ENCODE measurements at regions not wholly inside any gene's neighbourhood (a gene's known extent, or its start where the extent isn't known, plus 50 kb on each side); places are given as distances from the start of the nearest gene placed in this dataset.

GRCh38 chr20:51888291-51888690 is 86.0 kb upstream of the SALL4 start:
- in situ Hi-C loops (cut with HindIII; ENCODE audit: low sequenced_read_pairs) = no loop called here

DNA sequence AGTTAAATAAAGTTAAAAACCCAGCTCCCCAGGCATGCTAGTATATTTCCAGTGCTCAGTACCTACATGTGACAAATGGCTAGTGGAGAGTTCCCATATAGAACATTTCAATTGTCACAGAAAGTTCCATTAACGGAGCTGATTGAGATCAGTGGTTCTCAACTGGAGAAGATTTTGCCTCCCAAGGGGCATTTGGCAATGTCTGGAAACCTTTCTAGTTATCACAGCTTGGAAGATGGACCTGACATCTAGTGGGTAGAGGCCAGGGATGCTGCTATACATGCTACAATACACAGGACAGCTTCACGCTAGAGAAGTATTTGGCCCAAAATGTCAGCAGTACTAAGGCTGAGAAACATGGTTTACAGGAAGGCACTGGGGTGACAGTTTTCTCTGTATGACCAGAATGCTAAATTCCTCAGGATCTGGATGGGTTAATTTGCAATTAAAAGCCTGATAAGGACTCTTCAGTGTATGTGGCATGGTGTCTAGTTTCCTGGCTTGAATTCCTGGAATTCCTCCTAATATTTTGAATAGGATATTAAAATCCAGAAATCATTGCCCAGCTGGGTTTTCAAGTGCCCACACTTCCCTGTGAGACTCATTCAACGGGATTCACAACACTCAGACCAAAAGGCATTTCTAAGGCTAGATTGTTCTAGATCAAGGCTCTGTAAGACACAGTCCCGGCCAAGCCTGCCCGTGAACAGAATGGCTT is 84.7 kb upstream of the SALL4 start:
- in situ Hi-C loops (cut with HindIII; ENCODE audit: low sequenced_read_pairs) = no loop called here

DNA sequence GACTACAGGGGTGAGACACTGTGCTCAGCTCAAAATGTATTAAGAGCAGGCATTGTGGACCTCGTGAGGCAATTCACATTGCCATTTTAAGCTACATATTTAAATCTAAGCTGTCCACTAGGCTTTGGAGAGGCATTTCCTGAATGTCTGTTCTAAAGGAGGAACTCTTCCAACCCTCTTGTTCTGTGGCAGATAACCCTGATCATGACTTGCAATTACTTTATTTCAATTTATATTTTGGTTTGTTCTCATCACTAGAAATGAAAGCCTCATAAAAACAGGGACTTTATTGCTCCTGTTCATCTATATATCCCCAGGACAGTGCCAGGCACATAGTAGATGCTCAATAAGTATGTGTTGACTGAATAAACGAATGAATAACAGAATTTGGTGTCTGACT is 84.0 kb upstream of the SALL4 start:
- in situ Hi-C loops (cut with HindIII; ENCODE audit: low sequenced_read_pairs) = no loop called here

GRCh38 chr20:51884561-51884960 is 82.2 kb upstream of the SALL4 start:
- in situ Hi-C loops (cut with HindIII; ENCODE audit: low sequenced_read_pairs) = no loop called here

GRCh38 chr20:51880188-51880587 is 77.9 kb upstream of the SALL4 start:
- in situ Hi-C loops (cut with HindIII; ENCODE audit: low sequenced_read_pairs) = no loop called here

DNA sequence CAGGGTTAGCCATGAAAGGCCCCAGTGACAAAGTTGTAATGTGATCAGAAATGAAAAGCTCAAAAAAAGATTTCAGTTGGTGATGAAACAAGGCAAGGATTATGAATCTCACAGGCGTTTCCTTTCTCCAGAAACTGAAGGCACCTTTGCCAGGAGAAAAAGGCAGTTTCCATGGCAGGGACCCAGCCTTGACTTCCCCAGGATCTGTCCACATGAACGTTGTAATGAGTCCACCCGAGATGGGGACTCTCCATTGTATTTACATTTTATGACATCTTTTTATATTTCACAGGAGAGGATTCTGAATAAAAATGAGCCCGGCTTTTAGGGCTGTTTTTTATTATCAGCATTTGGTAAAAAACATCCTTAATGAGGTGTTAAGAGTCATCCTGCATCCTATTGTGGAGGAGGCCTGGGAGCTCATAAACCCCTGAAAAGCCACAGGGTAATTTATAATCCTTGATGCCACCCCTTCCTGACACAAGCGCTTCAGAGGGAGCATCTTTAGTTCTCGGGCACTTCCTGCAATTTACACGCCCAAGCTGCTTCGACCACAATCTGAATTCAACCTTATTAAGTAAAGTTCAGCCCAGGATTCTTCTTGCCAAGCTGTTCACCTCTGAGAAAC is 74.1 kb upstream of the SALL4 start:
- in situ Hi-C loops (cut with HindIII; ENCODE audit: low sequenced_read_pairs) = no loop called here

- in situ Hi-C loops (cut with HindIII; ENCODE audit: low sequenced_read_pairs) = no loop called here
Measured at GRCh38 chr20:51873652-51874051, 71.3 kb upstream of the SALL4 start.

DNA sequence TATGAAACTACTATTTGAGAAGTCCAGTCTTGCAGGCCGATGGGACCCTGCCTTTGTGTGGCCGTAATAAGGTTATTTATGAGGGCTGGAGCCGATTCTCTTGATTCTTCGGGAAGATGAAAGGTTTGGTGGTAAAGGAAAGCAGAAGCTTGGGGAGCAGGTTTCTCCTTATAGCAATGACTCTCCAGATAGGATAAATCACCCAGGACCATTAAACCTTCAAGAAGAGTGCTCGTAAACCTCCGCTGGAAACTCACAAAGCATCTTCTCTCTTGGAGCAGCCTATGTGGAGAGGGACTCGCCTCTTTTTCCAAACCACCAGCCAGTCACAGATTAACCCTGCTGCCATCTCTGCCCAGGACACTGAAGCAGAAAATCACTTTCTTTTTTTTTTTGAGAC is 69.6 kb upstream of the SALL4 start:
- in situ Hi-C loops (cut with HindIII; ENCODE audit: low sequenced_read_pairs) = no loop called here

DNA sequence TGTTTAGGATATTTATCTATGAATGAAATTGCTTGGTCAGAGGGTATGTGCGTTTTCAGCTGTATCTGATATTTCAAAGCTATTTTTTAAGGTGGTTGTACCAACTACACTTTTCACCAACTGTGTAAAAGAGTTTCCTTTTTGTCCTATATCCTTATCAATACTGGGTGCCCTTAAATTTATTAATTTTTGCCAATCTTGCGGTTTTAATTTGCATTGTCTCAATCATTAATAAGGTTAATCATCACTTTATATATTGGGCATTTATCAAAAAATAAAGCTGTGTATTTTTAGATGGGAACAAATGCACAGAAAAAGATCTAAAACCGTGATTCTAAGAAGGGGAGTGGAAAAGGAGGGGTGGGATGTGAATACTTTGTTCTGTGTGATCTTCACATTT is 66.7 kb upstream of the SALL4 start:
- in situ Hi-C loops (cut with HindIII; ENCODE audit: low sequenced_read_pairs) = no loop called here

GRCh38 chr20:51867251-51867650 is 64.9 kb upstream of the SALL4 start:
- in situ Hi-C loops (cut with HindIII; ENCODE audit: low sequenced_read_pairs) = no loop called here

- in situ Hi-C loops (cut with HindIII; ENCODE audit: low sequenced_read_pairs) = no loop called here
Measured at GRCh38 chr20:51864967-51865366, 62.6 kb upstream of the SALL4 start.

GRCh38 chr20:51862796-51863195 is 60.5 kb upstream of the SALL4 start:
- in situ Hi-C loops (cut with HindIII; ENCODE audit: low sequenced_read_pairs) = no loop called here

DNA sequence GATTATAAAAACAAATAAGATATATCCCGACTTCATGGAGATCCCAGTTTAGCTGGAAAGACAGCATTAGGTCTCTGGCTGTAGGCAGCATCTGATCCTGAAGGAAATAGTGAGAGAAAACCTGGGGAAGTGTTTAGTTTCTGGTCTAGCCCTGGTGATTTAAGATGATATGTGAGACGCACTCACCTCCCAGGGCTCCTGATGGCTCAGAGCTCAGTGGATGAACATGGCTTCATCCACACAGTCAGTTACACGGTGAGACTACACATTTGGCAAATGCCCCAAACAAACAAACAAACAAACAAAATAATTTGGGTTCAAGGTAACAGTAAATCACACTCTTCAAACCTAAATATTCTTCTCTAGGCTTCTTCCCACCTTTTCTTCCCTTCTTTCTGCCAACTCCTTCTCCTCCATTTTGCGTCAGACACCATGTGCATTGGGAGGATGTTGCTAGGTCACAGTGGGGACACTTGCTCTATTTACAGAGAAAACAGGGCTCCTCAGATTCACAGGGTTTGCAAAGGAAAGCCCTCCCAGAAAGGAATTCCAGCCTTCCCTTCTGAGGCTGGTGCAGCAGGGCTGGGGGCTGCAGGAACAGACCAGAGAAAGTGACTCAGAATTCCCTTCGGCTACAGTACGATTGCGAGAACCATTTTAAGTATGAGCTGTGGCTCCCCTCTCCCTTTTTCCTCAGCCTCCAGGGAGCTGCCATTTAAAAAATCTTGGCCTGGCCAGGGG is 59.6 kb upstream of the SALL4 start:
- in situ Hi-C loops (cut with HindIII; ENCODE audit: low sequenced_read_pairs) = no loop called here

DNA sequence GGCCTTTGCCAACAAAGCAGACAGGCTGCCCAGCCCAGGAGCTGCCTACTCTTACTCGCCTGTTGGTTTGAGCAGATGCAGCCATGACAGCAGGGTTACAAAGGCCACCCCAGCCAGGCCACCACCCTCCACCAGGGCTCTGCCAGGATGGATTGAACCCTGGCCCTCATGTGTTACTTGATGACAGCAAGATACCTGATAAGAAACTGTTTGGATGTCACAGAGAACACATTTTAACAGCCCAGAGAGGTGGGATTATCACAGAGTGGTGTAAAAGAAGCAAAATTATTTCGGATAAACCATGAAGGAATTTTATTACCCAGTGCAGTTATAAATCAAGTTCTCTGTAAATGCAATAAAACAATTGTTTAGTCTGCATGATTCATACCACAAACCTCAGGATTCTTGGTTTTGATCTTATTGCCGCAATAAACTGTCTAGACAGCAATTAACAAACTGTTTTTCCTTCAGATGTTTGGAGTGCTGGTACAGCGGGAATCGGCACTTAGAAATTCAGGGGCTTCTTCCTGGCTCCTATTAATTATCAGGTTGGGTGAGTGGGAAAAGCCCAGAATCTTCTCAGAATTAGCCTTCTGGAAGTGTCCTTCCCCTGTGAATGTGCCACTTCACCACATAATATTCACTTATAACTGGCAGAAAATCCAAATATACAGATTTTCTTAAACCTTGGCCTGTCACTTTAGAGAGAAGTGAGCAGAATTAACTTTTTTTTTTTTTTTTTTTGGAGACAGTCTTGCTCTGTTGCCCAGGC is 58.0 kb upstream of the SALL4 start:
- in situ Hi-C loops (cut with HindIII; ENCODE audit: low sequenced_read_pairs) = no loop called here

- in situ Hi-C loops (cut with HindIII; ENCODE audit: low sequenced_read_pairs) = no loop called here
Measured at GRCh38 chr20:51856432-51856831, 54.1 kb upstream of the SALL4 start.

- in situ Hi-C loops (cut with HindIII; ENCODE audit: low sequenced_read_pairs) = no loop called here
Measured at GRCh38 chr20:51854921-51855320, 52.6 kb upstream of the SALL4 start.

Measured in DLD1 (cell line).